ENCODE measurements at regions not wholly inside any gene's neighbourhood (a gene's known extent, or its start where the extent isn't known, plus 50 kb on each side); places are given as distances from the start of the nearest gene placed in this dataset.

GRCh38 chr6:21749754-21750153, 156.2 kb downstream of the SOX4 start:
- TF ChIP-seq CTCF (IDR thresholded peaks at IDR 0.05; ENCODE audit: insufficient read depth, low read depth, low read length) = no peak
- TF ChIP-seq EZH2 (IDR thresholded peaks at IDR 0.05; ENCODE audit: insufficient read depth, low read length) = no peak
